GM12891 (cell line): ENCODE measurements at regions not wholly inside any gene's neighbourhood (a gene's known extent, or its start where the extent isn't known, plus 50 kb on each side); places are given as distances from the start of the nearest gene placed in this dataset.

Experiments used
- DNase-seq: peaks from one replicate; pipeline ENCODE4 v3.0.0; 2011; ENCODE audit warnings: low spot score; ENCODE audit not compliant: insufficient read length
- FAIRE-seq: peaks from 2 replicates; lab custom pipeline; 2011; peaks lifted over from hg19 to GRCh38; lab: Jason Lieb, UNC
- PAX5 ChIP-seq: IDR thresholded peaks from 2 replicates; pipeline ENCODE4 v1.6.1; 2011; ENCODE audit warnings: low read length, moderate library complexity, mild to moderate bottlenecking; ENCODE audit not compliant: insufficient read depth, severe bottlenecking
- POLR2A ChIP-seq: IDR thresholded peaks from 2 replicates; pipeline ENCODE4 v1.6.1; 2011; ENCODE audit warnings: low read depth, low read length, control low read depth
- POLR2AphosphoS5 ChIP-seq: IDR thresholded peaks from 2 replicates; pipeline ENCODE4 v1.6.1; 2011; ENCODE audit warnings: low read depth, low read length, control low read depth
- POU2F2 ChIP-seq: IDR thresholded peaks from 2 replicates; pipeline ENCODE4 v1.6.1; 2011; ENCODE audit warnings: low read depth, mild to moderate bottlenecking, control low read depth, low read length, moderate library complexity
- SPI1 ChIP-seq: IDR thresholded peaks from 2 replicates; pipeline ENCODE4 v1.6.1; 2011; ENCODE audit warnings: low read depth, low read length, control low read depth
- TAF1 ChIP-seq: IDR thresholded peaks from 2 replicates; pipeline ENCODE4 v1.6.1; 2011; ENCODE audit warnings: low read depth, low read length, control low read depth

GRCh38 chr11:120027546-120028180 is 110.2 kb downstream of the TRIM29 start:
- FAIRE-seq (no peak), DNase-seq (no peak)
- TF ChIP-seq TAF1 (no peak), POLR2AphosphoS5 (no peak), POU2F2 (no peak), POLR2A (no peak), SPI1 (no peak), PAX5 (no peak)

GRCh38 chr11:120025606-120026335 is 112.1 kb downstream of the TRIM29 start:
- TF ChIP-seq PAX5 (no peak), POLR2A (no peak), SPI1 (no peak), TAF1 (no peak), POLR2AphosphoS5 (no peak), POU2F2 (no peak)
- DNase-seq, result no peak
- FAIRE-seq, result no peak

- no peak for FAIRE-seq
- no peak for TF ChIP-seq TAF1
- TF ChIP-seq SPI1, result no peak
- no peak for TF ChIP-seq PAX5
- TF ChIP-seq POU2F2, result no peak
- TF ChIP-seq POLR2AphosphoS5, result no peak
- TF ChIP-seq POLR2A, result no peak
- no peak for DNase-seq
Measured at GRCh38 chr11:120024586-120024985, 113.3 kb downstream of the TRIM29 start.

GRCh38 chr11:120024046-120024445 is 113.9 kb downstream of the TRIM29 start:
- DNase-seq (no peak), FAIRE-seq (no peak)
- TF ChIP-seq POLR2AphosphoS5, result no peak
- no peak for TF ChIP-seq TAF1
- TF ChIP-seq SPI1, result no peak
- TF ChIP-seq POLR2A, result no peak
- TF ChIP-seq PAX5, result no peak

GRCh38 chr11:120023551-120023950 is 114.4 kb downstream of the TRIM29 start:
- TF ChIP-seq SPI1 (no peak), TAF1 (no peak), PAX5 (no peak), POLR2AphosphoS5 (no peak), POLR2A (no peak), POU2F2 (no peak)
- DNase-seq (no peak), FAIRE-seq (no peak)

GRCh38 chr11:120023120-120023519 is 114.8 kb downstream of the TRIM29 start:
- DNase-seq (no peak), FAIRE-seq (no peak)
- TF ChIP-seq POU2F2 (no peak), SPI1 (no peak), POLR2A (no peak), PAX5 (no peak), POLR2AphosphoS5 (no peak), TAF1 (no peak)

GRCh38 chr11:120022617-120023016 is 115.3 kb downstream of the TRIM29 start:
- FAIRE-seq (no peak), DNase-seq (no peak)
- TF ChIP-seq POU2F2 (no peak), POLR2A (no peak), PAX5 (no peak), SPI1 (no peak), TAF1 (no peak), POLR2AphosphoS5 (no peak)

GRCh38 chr11:120021978-120022377 is 115.9 kb downstream of the TRIM29 start:
- TF ChIP-seq TAF1 (no peak), POLR2A (no peak), SPI1 (no peak), POU2F2 (no peak), POLR2AphosphoS5 (no peak), PAX5 (no peak)
- FAIRE-seq (no peak), DNase-seq (no peak)

GRCh38 chr11:120021391-120021953 is 116.4 kb downstream of the TRIM29 start:
- DNase-seq, result no peak
- no peak for FAIRE-seq
- TF ChIP-seq TAF1, result no peak
- no peak for TF ChIP-seq POLR2AphosphoS5
- no peak for TF ChIP-seq PAX5
- TF ChIP-seq SPI1, result no peak
- no peak for TF ChIP-seq POLR2A
- TF ChIP-seq POU2F2, result no peak
